ENCODE measurements at regions not wholly inside any gene's neighbourhood (a gene's known extent, or its start where the extent isn't known, plus 50 kb on each side); places are given as distances from the start of the nearest gene placed in this dataset.

DNA sequence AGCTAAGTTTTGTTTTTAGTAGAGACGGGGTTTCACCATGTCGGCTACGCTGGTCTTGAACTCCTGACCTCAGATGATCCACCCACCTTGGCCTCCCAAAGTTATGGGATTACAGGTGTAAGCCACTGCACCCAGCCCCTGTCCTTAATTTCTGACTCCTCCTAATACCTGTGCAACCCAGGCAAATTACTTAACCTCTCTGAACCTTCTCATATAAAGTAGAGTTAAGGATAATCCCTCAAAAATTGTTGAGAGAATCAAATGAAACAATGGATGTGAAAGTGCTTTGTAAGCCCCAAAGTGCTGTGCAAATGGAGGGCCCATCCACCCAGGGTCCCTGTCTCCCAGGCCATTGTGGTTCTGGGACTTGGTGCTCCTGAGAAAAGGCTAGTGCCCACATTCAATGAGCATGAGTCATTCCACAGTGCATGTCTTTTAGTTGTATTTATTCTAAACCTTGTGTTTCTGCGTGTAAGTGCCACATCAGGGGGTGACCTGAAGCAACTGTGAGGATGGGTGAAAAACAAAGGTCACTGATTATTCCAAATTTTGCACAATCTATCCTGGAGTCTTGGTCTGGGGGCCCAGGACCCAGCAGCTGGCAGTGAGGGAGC is 61.4 kb upstream of the PTPRJ start:
- no peaks in the 10 kb centered on the region for H3K9me3 ChIP-seq (ENCODE audit: low read length)
- no peak for DNase-seq (ENCODE audit: low spot score)
- H3K4me3 ChIP-seq (ENCODE audit: low read depth, low read length, poor library complexity, severe bottlenecking): no peak overlapping the region
- ChIA-PET POLR2A (interaction anchor here (0.6 to 2.8 kb wide), 8 partner anchors 10 to 187 kb away, joined by 3 to 21 read pairs (median 6); no protein-coding TSS in a partner anchor), CTCF (ENCODE audit: unreplicated experiment) (no interaction called here)
- TF ChIP-seq, protein P1, sequence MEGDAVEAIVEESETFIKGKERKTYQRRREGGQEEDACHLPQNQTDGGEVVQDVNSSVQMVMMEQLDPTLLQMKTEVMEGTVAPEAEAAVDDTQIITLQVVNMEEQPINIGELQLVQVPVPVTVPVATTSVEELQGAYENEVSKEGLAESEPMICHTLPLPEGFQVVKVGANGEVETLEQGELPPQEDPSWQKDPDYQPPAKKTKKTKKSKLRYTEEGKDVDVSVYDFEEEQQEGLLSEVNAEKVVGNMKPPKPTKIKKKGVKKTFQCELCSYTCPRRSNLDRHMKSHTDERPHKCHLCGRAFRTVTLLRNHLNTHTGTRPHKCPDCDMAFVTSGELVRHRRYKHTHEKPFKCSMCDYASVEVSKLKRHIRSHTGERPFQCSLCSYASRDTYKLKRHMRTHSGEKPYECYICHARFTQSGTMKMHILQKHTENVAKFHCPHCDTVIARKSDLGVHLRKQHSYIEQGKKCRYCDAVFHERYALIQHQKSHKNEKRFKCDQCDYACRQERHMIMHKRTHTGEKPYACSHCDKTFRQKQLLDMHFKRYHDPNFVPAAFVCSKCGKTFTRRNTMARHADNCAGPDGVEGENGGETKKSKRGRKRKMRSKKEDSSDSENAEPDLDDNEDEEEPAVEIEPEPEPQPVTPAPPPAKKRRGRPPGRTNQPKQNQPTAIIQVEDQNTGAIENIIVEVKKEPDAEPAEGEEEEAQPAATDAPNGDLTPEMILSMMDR (conservative IDR thresholded peaks at IDR 0.05; ENCODE audit: low read length): no peak
- TF ChIP-seq EZH2phosphoT487 (IDR thresholded peaks at IDR 0.05; ENCODE audit: borderline replicate concordance, low read depth, low read length): no peak
- H2AFZ ChIP-seq (ENCODE audit: low read length): no peak overlapping the region
- no peak overlapping the region for H3K27ac ChIP-seq (ENCODE audit: low read depth, low read length, poor library complexity, severe bottlenecking)
- peak overlapping the region; percentile 41; the same call in 1 of the 2 replicates for H3K4me2 ChIP-seq (ENCODE audit: low read length)
- intact Hi-C loops (cut with micrococcal nuclease; ENCODE audit: unreplicated experiment): no loop called here
- no peaks in the 10 kb centered on the region for H4K20me1 ChIP-seq (ENCODE audit: insufficient read depth, low read length)
- H3K9me2 ChIP-seq (ENCODE audit: insufficient read depth, low read length): no peaks in the 10 kb centered on the region
- H3K79me2 ChIP-seq (ENCODE audit: insufficient read depth, low read depth, low read length): no peaks in the 10 kb centered on the region
- no peaks in the 10 kb centered on the region for H3K36me3 ChIP-seq (ENCODE audit: insufficient read depth, low read length)
- BruUV-seq (replicated peaks): no TSS peak
- H3K4me1 ChIP-seq (ENCODE audit: insufficient read depth, low read length, poor library complexity, severe bottlenecking): peaks cover 63% of the 10 kb centered on the region

DNA sequence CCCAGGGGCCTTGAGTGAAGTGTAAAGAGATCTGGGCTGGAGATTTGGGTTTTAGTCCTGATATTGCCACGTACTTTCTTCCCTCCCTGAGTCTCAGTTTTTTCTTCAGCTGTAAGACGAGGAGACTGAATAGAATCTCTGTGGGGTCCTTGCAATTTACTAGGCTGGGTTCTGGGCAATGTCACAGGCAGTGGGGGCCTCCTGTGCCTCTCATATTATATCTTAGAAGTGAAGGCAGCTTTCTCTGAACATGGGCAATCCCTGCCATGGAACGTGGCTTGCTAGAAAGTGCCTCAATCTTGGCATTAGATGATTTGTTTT is 62.0 kb upstream of the PTPRJ start:
- peak overlapping the region; percentile 41 for H3K4me2 ChIP-seq (ENCODE audit: low read length)
- no peaks in the 10 kb centered on the region for H3K9me3 ChIP-seq (ENCODE audit: low read length)
- H2AFZ ChIP-seq (ENCODE audit: low read length): no peak overlapping the region; the same call in 1 of the 2 replicates
- H3K79me2 ChIP-seq (ENCODE audit: insufficient read depth, low read depth, low read length): no peaks in the 10 kb centered on the region
- POLR2A ChIA-PET: interaction anchor here (0.6 to 2.0 kb wide), 7 partner anchors 10 to 188 kb away, joined by 3 to 6 read pairs (median 4); no protein-coding TSS in a partner anchor
- no TSS peak for BruUV-seq (replicated peaks)
- intact Hi-C loops (cut with micrococcal nuclease; ENCODE audit: unreplicated experiment): no loop called here
- H3K9me2 ChIP-seq (ENCODE audit: insufficient read depth, low read length): no peaks in the 10 kb centered on the region
- TF ChIP-seq EZH2phosphoT487 (IDR thresholded peaks at IDR 0.05; ENCODE audit: borderline replicate concordance, low read depth, low read length): no peak
- TF ChIP-seq, protein P1 (conservative IDR thresholded peaks at IDR 0.05; ENCODE audit: low read length): no peak
- H3K4me1 ChIP-seq (ENCODE audit: insufficient read depth, low read length, poor library complexity, severe bottlenecking): peaks cover 70% of the 10 kb centered on the region
- CTCF ChIA-PET (ENCODE audit: unreplicated experiment): no interaction called here
- no peak overlapping the region for H3K27ac ChIP-seq (ENCODE audit: low read depth, low read length, poor library complexity, severe bottlenecking)
- no peak for DNase-seq (ENCODE audit: low spot score)
- no peak overlapping the region for H3K4me3 ChIP-seq (ENCODE audit: low read depth, low read length, poor library complexity, severe bottlenecking)
- H4K20me1 ChIP-seq (ENCODE audit: insufficient read depth, low read length): no peaks in the 10 kb centered on the region
- no peaks in the 10 kb centered on the region for H3K36me3 ChIP-seq (ENCODE audit: insufficient read depth, low read length)

DNA sequence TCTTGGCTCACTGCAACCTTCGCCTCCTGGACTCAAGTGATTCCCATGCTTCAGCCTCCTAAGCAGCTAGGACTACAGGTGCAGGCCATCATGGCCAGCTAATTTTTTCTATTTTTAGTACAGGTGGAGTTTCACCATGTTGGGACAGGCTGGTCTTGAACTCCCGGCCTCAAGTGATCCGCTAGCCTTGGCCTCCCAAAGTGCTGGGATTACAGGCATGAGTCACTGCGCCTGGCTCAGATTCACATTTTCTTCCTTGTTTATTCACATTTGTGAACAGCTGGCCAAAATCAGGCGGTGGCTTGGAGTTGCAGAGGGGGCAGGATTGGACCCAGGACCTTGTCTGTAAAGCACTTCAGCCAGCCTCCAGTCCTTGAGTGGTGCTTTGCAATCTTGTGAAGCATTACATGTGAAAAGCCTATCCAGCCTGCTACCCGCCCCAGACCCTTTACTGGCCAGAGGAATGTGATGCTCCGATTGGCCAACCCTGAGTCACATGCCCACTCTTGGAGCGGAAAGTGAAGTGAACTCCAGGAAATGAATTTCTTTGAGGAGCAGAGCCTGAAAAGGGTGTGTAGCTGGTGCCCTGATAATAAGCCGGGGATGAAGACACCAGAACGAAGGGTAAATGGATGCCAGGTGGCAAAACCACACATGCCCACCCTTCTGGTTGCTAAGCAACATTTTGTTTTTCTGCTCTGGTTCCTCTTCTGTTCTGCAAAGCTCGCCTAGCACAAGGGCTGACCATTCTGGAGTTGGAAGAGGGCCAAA is 62.6 kb upstream of the PTPRJ start:
- H3K9me2 ChIP-seq (ENCODE audit: insufficient read depth, low read length): no peaks in the 10 kb centered on the region
- no peaks in the 10 kb centered on the region for H3K9me3 ChIP-seq (ENCODE audit: low read length)
- H3K27ac ChIP-seq (ENCODE audit: low read depth, low read length, poor library complexity, severe bottlenecking): no peak overlapping the region
- peaks cover 71% of the 10 kb centered on the region for H3K4me1 ChIP-seq (ENCODE audit: insufficient read depth, low read length, poor library complexity, severe bottlenecking)
- no peaks in the 10 kb centered on the region for H4K20me1 ChIP-seq (ENCODE audit: insufficient read depth, low read length)
- CTCF ChIA-PET (ENCODE audit: unreplicated experiment): no interaction called here
- POLR2A ChIA-PET: interaction anchor here (0.7 to 2.0 kb wide), 5 partner anchors 9 to 188 kb away, joined by 3 to 6 read pairs (median 4); no protein-coding TSS in a partner anchor
- no peak for TF ChIP-seq EZH2phosphoT487 (IDR thresholded peaks at IDR 0.05; ENCODE audit: borderline replicate concordance, low read depth, low read length)
- TF ChIP-seq, protein P1 (conservative IDR thresholded peaks at IDR 0.05; ENCODE audit: low read length): no peak
- peak; percentile 69 for DNase-seq (ENCODE audit: low spot score)
- H3K79me2 ChIP-seq (ENCODE audit: insufficient read depth, low read depth, low read length): no peaks in the 10 kb centered on the region
- no peak overlapping the region for H3K4me3 ChIP-seq (ENCODE audit: low read depth, low read length, poor library complexity, severe bottlenecking)
- no TSS peak for BruUV-seq (replicated peaks)
- H3K4me2 ChIP-seq (ENCODE audit: low read length): peak overlapping the region; percentile 41
- H2AFZ ChIP-seq (ENCODE audit: low read length): no peak overlapping the region; the same call in 1 of the 2 replicates
- intact Hi-C loops (cut with micrococcal nuclease; ENCODE audit: unreplicated experiment): no loop called here
- H3K36me3 ChIP-seq (ENCODE audit: insufficient read depth, low read length): no peaks in the 10 kb centered on the region
